Amygdala (tissue), 56 donors: ENCODE measurements at regions not wholly inside any gene's neighbourhood (a gene's known extent, or its start where the extent isn't known, plus 50 kb on each side); places are given as distances from the start of the nearest gene placed in this dataset.
A peak's percentile ranks its signal among the peaks of the same experiment; 100 is the strongest.
"Not testable (repeated sequence)": the region's sequence is repeated elsewhere in the genome, so short reads cannot be mapped to it uniquely, and the experiment has no call there.

ENCODE experiments used
- DNase-seq, 56 donors: peaks; one replicate each; lab custom pipeline; 2025; lab: John Stamatoyannopoulos, UW

DNA sequence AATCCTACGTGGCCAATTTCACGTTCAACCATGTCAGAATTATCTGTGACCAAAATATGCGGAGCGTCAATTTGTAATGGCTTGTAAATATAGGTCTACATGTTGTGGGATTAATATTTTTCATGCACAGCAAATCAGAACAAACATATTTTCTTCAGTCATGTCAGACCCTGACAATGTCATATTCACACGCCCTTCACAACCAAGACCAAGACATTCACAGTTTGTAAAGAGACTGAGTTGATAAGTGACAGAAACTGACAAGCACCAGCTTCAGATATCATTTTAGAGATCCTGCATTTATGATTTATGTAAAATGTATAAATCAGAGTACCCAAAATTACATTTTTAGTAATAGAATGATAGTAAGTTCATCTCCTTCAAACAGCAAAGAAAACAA is 57.3 kb upstream of the NOVA1 start:
- DNase-seq, result no peak

DNA sequence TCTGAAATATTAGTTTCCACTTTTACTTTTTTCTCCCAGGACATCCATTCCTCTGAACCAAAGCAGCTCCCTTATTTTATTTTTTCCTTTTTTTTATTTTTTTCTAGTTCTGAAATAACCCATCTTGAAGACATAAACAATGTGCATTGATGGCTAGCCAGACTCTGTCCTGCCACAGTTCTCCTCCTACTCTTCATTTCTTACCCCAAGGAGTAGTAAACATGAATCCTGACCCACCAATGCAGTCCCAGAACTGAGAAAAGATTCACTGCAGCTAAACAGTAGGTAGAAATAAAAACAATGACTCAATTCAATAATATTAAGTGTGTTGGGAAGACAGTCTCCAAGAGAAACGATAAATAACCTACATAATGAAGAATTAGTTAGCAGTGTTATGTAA is 65.7 kb upstream of the NOVA1 start:
- DNase-seq, result peak in 1 of 56 donors; percentile 0

DNA sequence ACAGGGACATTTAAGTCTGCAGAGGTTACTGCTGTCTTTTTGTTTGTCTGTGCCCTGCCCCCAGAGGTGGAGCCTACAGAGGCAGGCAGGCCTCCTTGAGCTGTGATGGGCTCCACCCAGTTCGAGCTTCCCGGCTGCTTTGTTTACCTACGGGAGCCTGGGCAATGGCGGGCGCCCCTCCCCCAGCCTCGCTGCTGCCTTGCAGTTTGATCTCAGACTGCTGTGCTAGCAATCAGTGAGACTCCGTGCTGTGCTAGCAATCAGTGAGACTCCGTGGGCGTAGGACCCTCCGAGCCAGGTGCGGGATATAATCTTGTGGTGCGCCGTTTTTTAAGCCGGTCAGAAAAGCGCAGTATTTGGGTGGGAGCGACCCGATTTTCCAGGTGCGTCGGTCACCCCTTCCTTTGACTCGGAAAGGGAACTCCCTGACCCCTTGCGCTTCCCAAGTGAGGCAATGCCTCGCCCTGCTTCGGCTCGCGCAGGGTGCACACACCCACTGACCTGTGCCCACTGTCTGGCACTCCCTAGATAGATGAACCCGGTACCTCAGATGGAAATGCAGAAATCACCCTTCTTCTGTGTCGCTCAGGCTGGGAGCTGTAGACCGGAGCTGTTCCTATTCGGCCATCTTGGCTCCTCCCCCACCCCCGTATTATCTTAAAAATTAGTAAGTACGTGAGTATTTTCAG is 81.0 kb upstream of the NOVA1 start:
- DNase-seq, result not testable (repeated sequence)

DNA sequence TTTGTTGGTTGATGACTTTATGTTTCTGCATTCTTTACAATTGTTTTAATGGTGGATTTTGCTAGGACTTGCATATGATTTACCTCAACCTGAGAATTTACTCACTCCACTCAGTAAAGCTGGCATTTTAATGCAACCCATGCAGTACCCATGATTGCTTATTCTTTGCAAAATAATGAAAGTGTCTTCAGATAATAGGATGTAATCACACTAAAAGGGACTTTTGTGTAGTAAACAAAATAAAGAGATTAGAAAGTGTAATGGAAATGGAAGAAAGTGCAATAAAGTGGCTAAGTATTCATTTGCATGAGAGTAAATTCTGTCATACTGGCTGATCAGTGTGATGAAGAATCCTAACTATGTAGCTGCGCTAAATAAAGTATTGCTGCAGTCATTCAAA is 87.6 kb upstream of the NOVA1 start:
- no peak for DNase-seq

DNA sequence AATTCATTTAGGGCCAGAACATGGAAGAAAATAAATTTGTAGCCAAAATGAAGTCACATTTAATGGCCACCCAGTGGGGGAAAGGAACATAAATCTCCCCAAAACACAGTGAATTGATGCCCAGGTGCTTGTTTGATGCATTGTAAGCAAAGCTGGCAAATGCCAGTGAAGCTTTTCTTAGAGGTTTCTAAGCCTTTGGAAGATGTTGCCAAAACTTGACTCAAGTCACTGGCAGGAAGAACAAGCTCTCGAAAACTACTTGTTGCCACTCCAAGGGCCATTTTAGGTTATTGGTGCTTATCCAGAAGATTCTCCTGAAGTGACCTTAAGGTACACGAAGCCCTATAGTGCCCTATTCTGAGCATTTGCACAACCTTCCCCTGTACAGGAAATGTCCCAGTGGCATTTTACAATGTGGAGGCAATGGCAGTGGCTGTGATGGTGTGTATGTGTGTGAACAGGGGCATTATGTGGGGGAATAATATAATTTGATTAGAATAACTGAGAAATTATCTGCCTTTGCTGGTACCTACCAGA is 89.5 kb upstream of the NOVA1 start:
- peak in 2 of 56 donors; percentile 2 to 4 for DNase-seq

DNA sequence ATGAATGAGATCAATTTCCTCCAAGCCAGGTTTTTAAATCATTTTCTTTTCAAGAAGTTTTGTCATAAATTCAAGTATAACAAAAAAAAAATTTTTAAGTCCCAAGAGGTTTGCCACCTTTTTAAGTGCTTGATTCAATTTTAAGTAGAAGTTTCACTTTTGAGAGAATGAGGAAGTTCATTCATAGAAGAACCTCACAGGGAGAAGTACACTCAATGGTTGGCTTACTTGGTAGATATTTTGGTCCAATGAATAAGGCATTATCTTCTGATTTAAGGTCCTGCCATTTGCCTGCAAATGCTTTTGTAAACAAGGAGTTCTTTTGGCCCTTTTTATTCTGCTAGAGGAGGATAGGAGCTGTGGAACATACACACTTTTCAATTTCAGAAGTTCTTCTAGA is 96.7 kb upstream of the NOVA1 start:
- DNase-seq, result no peak

DNA sequence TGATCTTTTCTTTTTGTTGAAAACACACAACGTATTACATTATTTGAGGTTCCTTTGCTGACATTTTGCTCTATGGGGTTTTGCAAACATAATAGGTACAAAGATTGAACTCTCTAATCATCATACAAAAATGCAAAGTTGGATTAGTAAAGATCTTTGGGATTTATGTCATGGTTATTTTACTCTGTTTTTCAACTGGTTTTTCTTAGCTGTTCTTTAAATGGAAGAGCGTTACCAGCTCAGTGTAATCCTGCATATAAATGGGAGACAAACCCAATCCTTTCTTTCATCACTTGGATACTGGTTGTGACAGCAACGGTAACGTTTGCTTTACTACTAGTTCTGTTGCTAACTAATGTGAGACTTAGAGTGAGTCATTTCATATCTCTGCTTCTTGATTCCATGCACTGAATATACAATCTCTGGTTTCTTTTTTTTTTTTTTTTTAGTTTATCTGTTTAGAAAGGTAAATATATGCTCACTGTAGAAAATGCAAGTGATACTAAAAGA is 104.9 kb upstream of the NOVA1 start:
- no peak for DNase-seq

DNA sequence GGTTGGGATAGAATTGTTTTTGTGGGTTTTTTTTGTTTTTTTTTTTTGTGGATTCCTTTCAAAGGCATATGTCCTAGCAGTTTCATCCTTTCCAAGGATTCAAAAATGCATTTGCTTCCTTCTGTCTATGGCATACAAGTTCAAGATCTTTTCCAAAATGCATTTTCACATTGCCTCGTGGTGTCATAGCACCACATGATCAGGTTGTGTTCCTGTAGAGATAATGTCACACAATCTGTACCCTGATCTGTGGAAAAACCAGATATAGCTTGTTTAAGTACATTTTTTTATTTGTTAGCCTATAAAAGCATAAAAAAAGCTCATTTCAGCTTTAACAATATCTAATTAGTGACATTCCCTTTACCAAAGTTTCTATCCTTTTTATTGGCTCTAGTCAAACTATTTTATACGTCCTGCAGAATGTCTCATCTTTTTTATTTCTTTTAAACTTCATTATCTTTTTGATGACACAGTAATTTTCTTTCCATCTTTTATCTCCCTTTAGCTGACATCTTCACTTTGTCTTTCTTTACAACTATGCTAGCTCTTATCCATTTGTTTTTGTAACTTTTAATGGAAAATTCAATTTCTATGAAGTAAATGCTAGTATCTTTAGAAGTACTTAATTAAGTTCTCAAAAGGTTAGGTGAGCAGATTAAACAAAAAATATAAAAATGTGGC is 106.0 kb upstream of the NOVA1 start:
- DNase-seq, result no peak

DNA sequence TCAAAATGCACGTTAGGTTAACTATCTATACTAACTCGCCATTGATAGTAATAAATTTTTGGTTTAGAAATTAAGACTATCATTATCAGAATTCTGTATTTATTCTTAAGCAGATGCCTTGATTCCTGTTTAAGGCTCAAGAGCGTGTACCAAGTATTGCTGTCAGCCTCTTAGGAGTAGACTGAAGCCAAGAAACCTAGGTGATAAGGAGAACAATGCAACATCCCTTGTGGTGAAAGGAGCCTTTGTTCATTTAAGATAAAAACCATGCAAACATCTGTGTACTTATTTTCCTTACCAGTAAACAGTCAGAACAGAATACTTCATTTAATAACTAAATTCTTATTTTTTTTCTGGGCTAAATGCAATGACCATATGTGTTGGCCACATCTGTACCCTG is 109.4 kb upstream of the NOVA1 start:
- DNase-seq, result no peak

DNA sequence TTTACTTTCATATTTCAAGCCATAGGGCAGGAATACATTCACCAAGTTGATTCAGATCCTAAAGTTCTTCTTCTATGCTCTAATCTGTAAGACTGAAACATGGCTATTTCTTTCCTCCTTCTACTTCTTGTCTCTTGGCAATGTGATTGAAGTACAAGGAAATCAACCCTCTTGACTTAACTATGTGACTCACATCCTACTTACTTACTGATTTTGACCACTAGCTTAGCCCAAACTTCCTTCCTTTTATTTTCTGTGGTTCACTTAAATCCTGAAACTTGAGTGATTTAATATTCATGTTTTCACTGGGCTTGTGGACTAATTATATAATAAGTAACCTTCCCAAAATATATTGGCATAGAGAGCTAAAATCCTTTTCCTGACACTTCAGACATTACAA is 111.2 kb upstream of the NOVA1 start:
- DNase-seq, result no peak

DNA sequence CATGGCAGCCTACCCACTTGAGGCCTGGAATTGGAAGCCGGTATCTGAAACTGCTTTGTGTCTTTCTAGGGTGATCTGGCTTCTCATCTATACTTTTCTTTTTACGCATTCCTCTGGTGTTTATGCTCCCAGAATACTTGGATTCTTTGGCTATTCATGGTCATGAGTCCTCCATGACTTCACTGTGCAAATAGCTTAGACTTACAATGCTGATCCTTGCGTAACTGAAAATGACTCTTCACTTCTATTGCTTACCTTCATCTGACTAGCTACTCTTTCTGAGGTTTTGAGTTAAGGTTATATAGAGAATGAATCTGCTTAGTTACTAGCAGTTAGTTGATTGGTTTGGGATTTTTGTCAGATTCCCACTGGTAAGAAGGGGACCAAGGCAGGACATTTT is 121.7 kb upstream of the NOVA1 start:
- no peak for DNase-seq

DNA sequence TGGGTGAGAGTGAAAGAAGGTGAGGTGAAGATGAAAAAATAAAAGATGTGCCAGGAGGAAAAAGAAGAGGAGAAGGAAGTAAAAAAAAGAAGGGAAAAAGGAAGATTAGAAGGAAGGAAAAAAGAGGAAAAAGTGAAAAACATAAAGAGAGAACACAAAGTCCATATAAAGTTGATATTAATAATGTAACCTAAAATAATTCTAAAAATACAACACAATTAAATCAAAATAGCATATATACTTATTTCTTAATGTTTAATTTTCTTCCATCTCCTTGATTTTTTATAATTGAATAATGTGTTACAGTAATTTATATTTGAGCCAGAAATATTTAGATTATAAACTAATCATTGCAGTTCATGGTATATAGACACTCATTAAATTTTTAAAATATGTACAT is 124.4 kb upstream of the NOVA1 start:
- no peak for DNase-seq

DNA sequence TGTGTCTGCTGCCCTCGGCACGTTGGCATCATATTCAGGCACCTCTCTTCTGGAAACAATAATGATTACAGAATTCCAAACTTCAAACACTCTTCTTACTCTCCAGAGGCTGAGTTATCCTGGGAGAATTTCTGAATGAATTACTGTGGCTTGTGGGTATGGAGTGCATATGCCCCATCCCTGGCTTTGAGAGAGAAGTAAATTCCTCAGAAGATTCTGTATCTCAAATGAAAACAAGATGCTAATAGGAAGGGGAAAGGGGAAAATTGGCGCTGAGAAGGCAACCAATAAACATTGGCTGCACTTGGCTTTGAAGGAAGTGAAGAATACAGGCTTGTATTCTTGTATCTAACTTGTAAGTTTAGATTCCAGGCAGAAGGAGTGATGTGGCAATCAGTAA is 132.0 kb upstream of the NOVA1 start:
- no peak for DNase-seq

DNA sequence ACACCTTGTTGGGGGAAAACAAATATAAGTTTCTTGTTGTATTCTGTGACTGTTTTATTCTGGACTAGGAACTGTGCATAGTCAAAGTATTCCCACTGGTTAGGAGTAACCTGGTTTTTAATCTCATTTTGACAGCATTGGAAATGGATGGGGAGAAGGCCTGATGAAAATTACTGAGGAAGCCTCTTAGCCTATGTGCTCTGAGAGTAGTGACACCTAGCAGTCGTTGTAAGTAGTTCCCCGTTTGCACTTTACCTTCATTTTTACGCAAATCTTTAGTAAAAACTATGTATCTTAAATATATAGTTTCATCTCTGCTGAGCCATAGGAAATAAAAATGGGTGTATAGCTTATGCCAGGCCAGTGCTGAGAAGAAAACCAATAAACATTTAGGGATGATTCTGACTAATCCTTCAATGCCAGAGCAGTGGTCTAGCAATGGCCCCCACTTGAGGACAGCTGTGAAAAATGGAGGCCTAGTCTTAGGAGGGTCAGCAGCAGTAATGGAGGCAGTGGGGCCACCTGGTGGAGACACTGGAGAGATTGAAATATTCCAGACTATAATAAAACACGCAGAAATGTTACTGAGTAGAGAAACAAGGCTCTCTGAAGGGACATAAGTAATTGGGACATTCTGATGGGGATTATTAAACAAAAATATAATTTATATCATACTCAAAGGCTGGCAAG is 133.2 kb upstream of the NOVA1 start:
- peak in 8 of 56 donors; percentile 0 to 20 (median 1) for DNase-seq

DNA sequence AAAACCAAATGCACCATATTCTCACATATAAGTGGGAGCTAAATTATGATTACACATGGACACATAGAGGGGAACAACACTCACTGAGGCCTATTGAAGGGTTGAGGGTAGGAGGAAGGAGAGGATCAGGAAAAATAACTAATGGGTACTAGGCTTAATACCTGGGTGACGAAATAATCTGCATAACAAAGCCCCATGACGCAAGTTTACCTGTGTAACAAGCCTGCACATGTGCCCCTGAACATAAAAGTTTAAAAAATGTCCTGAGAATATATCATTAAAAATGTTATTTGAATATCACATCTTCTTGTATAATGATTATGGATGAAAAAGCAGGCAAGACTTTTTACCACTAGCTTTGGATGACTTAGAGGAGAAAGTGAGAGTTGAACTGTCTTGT is 138.0 kb upstream of the NOVA1 start:
- no peak for DNase-seq

DNA sequence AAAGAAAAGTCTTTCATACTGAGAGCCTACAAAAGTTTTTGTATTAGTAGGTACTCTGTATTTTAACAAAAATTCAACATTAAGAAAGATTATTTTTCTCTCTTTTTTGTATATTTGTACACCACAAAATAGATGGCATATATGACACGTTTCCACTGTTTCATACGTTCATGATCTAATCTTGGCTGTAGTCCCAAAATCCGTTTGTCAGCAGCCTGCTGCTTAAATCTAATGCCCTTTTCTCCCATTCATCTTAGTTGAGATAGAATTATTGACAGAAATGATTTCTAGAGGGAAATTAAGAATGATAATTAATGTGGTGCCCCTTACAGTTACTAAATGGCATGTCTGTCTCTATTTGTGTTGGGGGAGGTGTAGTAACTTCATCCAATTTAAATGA is 140.7 kb upstream of the NOVA1 start:
- DNase-seq, result no peak

DNA sequence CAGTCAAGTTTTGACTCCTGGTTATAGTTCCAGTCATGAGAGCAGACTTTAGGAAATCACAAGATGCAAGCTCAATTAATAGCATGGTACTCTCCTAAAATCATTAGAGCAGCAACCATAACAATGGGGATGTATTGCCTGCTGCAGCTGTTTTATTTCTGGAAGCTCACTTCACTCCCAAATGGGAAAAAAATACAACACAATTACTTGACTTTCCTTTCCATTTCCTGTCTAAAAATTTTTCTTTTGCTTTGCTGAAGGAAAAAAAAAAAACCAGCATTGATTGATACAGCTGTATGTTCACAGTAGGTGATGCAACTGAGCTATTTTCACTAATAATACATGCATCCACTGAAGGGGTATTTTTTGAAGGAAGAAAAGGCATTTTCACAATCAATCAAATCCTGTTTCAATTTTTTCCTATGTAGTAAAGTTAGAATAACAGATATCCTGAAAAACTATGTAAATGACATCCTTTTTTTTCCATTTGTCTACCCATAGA is 143.9 kb upstream of the NOVA1 start:
- no peak for DNase-seq

DNA sequence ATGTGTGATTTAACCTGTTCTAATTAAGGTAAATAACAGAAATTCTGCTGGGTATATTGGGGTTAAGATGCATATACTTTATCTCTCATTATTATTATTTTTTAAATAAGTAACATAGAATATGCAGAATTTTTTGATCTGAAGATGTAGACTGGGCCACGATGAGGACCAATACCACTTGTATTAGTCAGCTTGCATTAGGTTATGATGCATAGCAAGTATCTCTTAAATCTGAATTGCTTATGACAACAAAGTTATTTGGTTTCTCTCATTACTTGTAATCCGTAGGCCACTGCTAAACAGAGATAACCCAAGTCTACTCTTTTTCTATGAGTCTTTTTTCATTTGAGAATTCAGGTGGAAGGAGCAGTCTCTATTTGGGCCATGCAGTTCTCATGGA is 145.5 kb upstream of the NOVA1 start:
- no peak for DNase-seq

DNA sequence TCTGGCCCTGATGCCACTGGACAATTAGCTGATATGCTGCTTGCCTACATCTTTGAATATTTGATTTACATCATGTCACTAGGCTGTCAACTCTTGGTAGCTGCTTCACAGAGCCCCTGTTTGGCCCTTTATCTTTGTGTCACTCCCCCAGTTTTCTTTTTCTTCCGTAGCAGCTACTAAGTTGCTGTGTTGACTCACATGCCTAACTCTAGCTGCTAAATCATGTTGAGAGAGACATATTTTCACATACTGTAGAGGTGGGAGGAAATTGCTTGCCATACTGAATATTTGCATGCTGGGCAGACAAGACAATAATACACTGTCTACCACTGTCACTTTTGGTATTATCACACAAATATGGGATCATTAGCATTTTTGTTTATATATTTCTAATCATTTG is 147.1 kb upstream of the NOVA1 start:
- DNase-seq, result no peak

DNA sequence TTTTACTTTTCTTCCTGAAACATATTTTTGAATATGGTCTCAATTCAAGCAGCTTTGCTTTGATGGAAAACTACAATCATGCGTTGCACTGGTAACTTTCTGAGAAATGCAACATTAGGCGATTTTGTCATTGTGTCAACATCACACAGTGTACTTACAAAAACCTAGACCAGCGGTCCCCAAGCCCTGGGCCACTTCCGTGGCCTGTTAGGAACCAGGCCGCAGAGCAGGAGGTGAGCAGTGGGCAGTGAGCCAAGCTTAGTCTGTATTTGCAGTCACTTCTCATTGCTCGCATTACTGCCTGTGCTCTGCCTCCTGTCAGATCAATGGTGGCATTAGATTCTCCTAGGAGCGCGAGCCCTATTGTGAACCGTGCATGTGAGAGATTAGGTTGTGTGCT is 163.7 kb upstream of the NOVA1 start:
- DNase-seq, result no peak

DNA sequence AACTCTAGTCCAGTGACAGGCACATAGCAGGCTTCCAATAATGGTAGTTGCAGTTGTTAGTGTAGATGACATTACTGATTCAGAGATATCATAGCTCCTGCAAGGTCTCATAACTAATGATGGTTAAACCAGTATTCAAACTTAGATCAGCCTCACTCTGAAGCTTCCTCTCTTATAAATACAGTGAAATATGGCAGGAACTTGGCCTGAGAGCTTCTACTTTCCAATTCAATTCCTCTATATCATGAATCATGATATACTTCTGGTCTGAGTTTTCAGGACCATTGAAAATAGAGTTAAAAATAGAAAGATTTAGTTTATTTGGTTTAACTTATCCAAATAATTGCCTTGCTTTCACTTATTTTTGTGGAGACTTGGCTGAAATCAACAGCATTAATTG is 167.5 kb upstream of the NOVA1 start:
- no peak for DNase-seq
